A673 (cell line): ENCODE measurements at regions not wholly inside any gene's neighbourhood (a gene's known extent, or its start where the extent isn't known, plus 50 kb on each side); places are given as distances from the start of the nearest gene placed in this dataset.

Experiments used
- EZH2 ChIP-seq: fragments of 200-600 bp; sonication (generic); IDR thresholded peaks from 2 replicates; pipeline ENCODE4 v1.6.1; 2017; ENCODE audit warnings: borderline replicate concordance, low read depth, mild to moderate bottlenecking, mixed read lengths, antibody characterized with exemption, low read length; ENCODE audit not compliant: poor library complexity, severe bottlenecking
- TF ChIP-seq, protein P1 (sequence below): fragments of 300-800, 200-600 bp; sonication (generic); conservative IDR thresholded peaks from 2 replicates; pipeline ENCODE4 v1.5.1; 2017; ENCODE audit warnings: low read depth, mild to moderate bottlenecking, antibody characterized with exemption, low read length, moderate library complexity, mixed read lengths

DNA sequence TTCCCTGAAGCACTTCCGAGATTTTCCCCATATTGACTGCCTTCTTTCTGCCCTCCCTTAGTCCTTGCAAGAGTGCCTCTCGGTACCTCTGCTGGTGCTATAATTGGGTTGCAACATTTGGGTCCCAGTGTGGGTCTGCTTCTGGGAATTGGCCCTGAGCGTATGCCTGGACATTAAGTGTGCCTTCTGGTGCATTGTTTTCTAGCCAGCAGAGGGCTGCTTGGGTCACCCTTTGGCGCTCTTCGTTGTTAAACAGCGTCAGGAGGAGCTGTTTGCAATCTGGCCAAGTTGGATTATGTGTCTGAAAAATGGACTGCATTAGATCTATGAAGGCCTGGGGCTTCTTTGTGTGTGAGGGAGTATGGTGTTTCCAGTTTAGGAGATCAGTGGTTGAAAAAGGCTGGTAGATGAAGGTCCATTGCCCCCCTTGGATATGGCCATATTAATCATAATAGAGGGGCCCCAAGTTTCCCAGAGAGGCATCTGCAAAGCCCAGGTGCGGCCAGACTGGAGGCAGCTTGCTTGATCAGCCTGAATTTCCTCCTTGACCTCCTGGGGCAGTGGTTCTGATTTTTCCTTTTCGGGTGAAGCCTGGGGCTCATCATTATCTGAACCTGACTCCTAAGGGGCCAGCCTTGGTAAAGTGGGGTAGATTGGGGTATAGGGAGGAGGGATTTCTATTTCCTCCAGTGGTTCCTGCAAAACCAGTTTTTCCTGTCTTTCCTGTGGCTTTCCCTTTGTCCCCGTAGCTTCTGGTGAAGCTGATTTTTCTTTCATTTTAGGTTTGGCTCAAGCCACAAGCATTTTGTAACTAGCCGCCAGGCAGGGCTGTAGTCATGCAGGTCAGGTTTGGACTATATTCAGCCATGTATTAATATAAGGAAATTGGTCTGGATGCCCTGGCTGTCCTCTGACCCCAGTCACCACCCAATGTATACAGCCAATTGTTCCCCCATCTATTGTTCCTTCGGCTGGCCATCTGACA, 85.4 kb upstream of the GPR6 start:
- TF ChIP-seq, protein P1, sequence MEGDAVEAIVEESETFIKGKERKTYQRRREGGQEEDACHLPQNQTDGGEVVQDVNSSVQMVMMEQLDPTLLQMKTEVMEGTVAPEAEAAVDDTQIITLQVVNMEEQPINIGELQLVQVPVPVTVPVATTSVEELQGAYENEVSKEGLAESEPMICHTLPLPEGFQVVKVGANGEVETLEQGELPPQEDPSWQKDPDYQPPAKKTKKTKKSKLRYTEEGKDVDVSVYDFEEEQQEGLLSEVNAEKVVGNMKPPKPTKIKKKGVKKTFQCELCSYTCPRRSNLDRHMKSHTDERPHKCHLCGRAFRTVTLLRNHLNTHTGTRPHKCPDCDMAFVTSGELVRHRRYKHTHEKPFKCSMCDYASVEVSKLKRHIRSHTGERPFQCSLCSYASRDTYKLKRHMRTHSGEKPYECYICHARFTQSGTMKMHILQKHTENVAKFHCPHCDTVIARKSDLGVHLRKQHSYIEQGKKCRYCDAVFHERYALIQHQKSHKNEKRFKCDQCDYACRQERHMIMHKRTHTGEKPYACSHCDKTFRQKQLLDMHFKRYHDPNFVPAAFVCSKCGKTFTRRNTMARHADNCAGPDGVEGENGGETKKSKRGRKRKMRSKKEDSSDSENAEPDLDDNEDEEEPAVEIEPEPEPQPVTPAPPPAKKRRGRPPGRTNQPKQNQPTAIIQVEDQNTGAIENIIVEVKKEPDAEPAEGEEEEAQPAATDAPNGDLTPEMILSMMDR, result no peak
- TF ChIP-seq EZH2, result no peak
